GM19324 (cell line): ENCODE measurements at regions not wholly inside any gene's neighbourhood (a gene's known extent, or its start where the extent isn't known, plus 50 kb on each side); places are given as distances from the start of the nearest gene placed in this dataset.

Experiments
- ATAC-seq: cut with Tn5 transposase; IDR thresholded peaks from one replicate; pipeline ENCODE4 v1.9.1; 2021; ENCODE audit warnings: mild to moderate bottlenecking, moderate library complexity; ENCODE audit not compliant: unreplicated experiment, low FRiP score

- no peak for ATAC-seq
These were observed 128.0 kb upstream of the TPM1 start for GRCh38 chr15:62914461-62915079.

DNA sequence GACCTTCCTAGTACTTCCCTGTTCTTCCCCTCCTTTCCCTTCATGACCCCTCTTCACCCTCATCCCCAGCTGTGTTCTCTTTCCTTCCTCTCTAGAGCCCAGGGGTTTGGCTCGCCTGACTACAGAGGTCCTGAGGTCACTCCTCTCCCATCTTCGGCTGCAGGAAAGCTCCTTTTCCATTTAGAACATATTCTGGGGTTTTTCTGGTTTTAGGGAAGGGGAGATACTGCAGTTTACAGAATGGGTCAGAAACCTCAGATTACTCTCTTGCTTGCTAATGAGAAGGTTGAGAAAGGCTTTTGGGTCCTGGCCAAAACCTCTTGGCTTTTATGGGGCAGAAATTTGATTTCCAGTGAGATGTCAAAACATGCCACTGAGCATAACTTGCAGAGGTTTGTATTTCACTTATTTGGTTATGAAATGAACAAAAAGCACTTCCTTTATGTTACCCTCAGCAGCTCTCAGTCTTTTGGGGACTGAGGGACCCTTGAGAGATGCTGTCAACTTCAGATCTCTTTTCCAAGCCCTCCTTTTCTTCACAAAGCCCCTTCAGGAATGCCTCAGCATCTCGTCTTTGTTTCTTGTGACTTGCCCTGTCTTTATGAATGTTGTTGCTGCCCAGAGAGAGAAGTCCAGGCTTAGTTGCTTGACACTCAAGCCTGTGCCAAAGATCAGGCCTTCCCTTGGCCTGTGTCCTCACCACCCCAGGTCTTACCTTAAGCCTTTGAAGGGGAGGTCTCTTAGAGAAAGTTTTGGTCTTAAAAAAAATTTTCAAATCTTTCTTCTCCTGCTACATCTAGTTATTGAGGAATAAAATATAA is 121.7 kb upstream of the TPM1 start:
- ATAC-seq, result no peak

- no peak for ATAC-seq
These were observed 120.0 kb upstream of the TPM1 start for GRCh38 chr15:62922514-62922913.

DNA sequence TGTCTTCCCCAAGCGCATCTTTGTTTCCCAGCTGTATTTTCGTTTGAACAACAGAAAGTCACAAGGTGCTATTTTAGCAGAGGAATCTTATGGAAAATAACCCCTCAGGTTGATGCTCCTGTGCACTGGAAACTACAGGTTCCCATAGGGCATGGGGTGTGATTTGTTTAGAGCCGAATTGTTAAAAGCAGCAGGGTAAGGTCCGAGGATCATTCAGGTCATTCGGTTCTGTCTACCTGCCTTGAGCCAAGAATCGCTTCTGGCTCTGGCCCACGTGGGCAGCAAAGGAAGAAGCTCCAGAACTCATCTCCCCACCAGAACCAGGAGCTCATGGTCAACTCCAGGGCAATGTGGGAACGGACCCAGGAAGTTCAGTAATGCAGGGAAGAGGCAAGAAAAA is 116.7 kb upstream of the TPM1 start:
- ATAC-seq, result no peak

GRCh38 chr15:62927196-62927595 is 115.4 kb upstream of the TPM1 start:
- no peak for ATAC-seq

GRCh38 chr15:62927836-62928235 is 114.7 kb upstream of the TPM1 start:
- no peak for ATAC-seq

DNA sequence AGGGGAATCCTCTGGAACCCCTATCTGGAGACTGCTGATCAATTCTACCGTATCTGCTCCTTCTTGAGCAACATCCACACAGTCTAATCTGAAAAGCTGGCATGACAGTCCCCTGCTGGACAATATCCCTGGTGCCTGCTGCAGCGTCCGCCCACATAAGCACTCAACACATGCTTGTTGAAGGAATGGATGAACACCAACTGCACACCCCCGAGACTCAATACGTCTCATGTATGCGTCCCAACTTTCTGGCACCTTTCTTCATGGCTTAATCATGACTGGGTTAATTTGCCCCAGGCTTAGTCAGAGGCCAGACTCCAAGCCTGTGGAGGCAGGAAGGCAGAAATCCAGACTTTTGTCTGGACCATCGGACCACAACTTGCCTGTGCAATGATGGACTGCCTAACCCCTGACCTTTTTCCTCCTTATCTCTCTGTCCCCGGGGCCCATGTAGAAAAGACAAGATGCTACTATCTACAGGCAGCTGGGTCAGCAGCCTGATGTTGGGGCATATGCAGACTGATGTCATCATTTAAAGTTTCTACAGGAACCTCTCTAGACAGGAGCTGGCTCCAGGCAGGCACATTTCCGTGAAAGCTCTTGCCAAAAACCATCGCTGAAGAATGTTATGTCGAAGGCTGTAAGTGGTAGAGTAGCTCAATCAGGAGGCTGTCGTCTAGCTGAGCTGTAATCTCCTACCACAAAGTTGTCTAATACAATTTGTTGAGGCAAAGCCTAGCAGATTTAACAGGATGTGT is 114.1 kb upstream of the TPM1 start:
- no peak for ATAC-seq

DNA sequence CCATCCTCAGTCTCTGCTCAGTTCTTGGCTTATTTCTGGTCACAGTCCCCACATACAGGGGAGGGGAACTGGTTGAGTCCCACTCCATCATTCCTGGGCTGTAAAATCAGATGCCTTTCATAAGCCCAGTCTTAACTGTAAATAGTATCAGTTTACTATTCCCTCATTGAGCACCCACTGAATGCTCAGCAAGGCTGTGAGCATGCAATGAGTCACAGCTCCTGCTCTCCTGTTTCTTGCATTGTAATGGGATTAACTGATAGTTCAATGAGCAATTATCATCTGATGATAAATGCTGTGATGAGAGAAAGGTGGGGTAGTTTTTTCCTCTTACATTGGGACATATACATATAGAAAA is 113.6 kb upstream of the TPM1 start:
- ATAC-seq, result no peak

- no peak for ATAC-seq
These were observed 110.9 kb upstream of the TPM1 start for GRCh38 chr15:62931650-62932049.

DNA sequence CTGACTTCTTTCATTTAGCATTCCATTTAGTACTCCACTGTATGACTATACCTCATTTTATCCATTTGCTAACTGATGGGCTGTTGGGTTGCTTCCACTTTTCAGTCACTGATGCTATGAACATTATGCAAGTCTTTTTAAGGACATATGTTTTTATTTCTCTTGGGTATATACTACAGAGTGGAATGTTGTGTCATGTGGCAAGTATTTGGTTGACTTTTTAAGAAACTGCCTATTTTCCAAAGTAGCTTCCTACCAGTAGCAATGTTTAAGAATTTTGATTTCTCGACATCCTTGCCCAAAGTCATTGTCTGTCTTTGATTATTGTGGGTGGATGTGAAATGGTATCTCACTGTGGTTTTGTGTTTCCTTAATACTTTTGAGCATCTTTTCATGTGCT is 110.1 kb upstream of the TPM1 start:
- ATAC-seq, result no peak

DNA sequence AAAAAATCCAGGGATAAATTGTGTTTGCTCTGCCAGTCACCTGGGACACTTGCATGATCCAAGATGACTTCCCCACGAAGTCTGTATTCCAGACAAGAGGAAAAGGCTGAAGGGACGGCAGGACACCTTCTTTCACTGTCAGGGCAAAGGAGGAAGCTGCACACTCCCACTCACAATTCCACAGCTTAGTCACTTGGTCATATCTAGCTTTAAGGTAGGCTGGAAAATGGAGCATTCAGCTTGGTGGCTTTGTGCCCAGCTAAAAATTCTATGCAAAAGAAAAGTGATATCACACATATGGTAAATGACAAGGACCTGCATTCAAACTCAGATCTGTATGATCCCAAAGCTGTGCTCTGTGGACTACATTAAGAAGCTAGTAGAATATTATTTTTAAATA is 109.2 kb upstream of the TPM1 start:
- no peak for ATAC-seq

- no peak for ATAC-seq
These were observed 108.1 kb upstream of the TPM1 start for GRCh38 chr15:62934236-62934971.

DNA sequence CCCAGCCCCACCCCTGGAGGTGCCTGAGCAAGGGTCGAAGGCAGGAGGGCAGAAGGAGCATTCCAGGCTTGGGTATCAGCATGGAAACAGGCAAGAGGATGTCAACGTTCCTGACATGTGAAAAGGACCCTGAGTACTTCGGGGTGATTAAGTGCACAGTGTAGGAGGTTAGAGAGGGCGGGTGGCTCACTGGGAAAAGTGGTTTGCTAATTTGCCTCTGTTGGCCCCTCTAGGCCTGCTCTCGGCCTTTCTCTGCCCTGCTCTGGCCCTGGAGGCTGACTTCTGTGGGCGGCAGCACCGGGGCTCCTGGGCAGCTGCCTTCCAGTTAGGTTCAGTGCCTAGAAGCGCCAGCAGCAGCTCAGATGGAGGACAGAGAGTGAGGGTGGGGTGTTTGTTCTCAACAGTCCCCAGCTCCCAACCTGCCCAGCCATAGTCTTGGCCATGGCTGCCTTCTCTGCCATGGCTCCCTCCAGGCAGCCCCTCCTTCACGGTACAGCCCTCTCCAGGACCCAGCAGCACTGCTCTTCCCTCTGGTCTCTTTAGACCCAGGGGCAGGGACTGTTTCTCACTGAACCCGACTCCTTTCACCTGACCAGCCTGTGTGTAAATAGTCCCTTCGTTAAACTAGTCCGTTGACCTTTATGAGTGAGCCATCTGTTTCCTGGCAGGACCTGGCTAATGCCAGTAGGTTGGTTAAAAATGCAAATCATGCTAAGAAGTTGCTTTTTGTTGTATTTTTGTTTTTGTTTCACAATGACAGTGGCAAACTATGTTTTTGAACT is 107.1 kb upstream of the TPM1 start:
- peak; percentile 57 for ATAC-seq

GRCh38 chr15:62938825-62939224 is 103.7 kb upstream of the TPM1 start:
- ATAC-seq, result no peak

- no peak for ATAC-seq
These were observed 102.3 kb upstream of the TPM1 start for GRCh38 chr15:62940093-62940754.

DNA sequence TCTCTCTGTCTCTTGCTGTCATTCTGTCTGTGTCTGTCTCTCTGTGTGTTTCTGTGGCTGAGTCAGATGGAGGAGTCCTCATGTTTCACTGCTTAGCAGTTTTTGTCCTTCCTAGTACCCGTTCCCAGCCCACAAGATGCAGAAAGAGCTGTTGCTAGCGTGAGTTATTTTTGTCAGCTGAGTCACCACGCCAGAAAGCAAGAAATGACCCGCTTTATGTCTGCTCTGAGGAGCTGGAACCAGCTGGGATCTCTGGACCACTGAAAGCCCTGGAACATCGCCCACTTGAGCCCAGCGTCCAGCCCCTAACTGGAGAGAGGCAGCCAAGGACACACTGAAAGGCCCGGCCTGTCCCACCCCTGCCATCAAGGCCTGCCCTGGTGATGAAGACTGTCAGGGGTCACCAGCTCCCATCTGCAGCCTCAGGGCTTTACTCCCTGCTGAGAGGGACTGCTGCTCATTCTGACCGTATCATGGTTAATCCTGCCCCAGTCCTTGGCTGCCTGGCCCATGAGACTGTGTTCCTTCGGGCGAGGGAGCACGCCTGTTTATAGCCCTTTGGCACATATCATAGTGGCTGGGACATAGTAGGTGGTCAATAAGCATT is 101.7 kb upstream of the TPM1 start:
- ATAC-seq, result no peak

- ATAC-seq, result no peak
These were observed 100.8 kb upstream of the TPM1 start for GRCh38 chr15:62941699-62942098.

GRCh38 chr15:62942428-62942827 is 100.1 kb upstream of the TPM1 start:
- ATAC-seq, result no peak

DNA sequence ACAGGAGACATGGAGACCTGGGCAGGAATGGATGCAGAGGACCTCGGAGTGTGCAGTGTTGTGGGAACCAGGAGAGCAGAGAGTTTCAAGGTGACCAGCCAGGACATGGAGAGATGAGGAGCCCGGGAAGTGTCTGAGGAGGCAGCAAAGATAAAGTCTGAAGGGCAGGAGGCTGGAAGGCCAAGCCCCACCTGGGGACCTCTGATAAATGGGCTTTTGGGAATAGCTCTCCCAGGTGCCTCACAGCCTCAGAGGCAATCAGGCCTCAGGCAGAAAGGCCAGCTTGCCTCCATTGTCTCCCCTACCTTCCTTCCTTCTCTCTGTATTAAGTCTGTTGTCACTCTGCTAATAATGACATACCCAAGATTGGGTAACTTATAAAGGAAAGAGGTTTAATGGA is 97.5 kb upstream of the TPM1 start:
- ATAC-seq, result no peak
